GM23248 (cell line): ENCODE measurements at regions not wholly inside any gene's neighbourhood (a gene's known extent, or its start where the extent isn't known, plus 50 kb on each side); places are given as distances from the start of the nearest gene placed in this dataset.
"Not testable (repeated sequence)": the region's sequence is repeated elsewhere in the genome, so short reads cannot be mapped to it uniquely, and the experiment has no call there.

Source experiments
- DNase-seq: peaks from one replicate; pipeline ENCODE4 v3.0.0-alpha.2; 2015
- H2AFZ ChIP-seq: fragments of 200-600 bp; sonication (generic); 2 replicates; pipeline ENCODE4 v1.6.1; 2016; ENCODE audit warnings: antibody characterized with exemption
- H3F3A ChIP-seq: fragments of 200-600 bp; sonication (generic); 2 replicates; pipeline ENCODE4 v1.6.1; 2016; ENCODE audit warnings: mild to moderate bottlenecking, antibody characterized with exemption, mixed run types; ENCODE audit not compliant: insufficient read depth
- H3K27ac ChIP-seq: fragments of 200-600 bp; sonication (generic); 2 replicates; pipeline ENCODE4 v1.5.1; 2016; ENCODE audit warnings: mild to moderate bottlenecking
- H3K27me3 ChIP-seq: fragments of 200-600 bp; sonication (generic); replicated peaks from 2 replicates; pipeline ENCODE4 v1.6.1; 2016; ENCODE audit warnings: mild to moderate bottlenecking; ENCODE audit not compliant: insufficient read depth
- H3K36me3 ChIP-seq: fragments of 200-600 bp; sonication (generic); 2 replicates; pipeline ENCODE4 v1.6.1; 2016; ENCODE audit warnings: low read depth, mild to moderate bottlenecking
- H3K4me1 ChIP-seq: fragments of 200-600 bp; sonication (generic); 2 replicates; pipeline ENCODE4 v1.6.1; 2016; ENCODE audit warnings: mild to moderate bottlenecking; ENCODE audit not compliant: insufficient read depth
- H3K4me2 ChIP-seq: fragments of 200-600 bp; sonication (generic); one replicate; pipeline ENCODE4 v1.6.1; 2016; ENCODE audit warnings: mild to moderate bottlenecking; ENCODE audit not compliant: unreplicated experiment
- H3K4me3 ChIP-seq: fragments of 200-600 bp; sonication (generic); 2 replicates; pipeline ENCODE4 v1.5.1; 2016; ENCODE audit warnings: mild to moderate bottlenecking
- H3K79me2 ChIP-seq: fragments of 200-600 bp; sonication (generic); 2 replicates; pipeline ENCODE4 v1.6.1; 2016; ENCODE audit warnings: mild to moderate bottlenecking; ENCODE audit not compliant: insufficient read depth
- H3K9ac ChIP-seq: fragments of 200-600 bp; sonication (generic); 2 replicates; pipeline ENCODE4 v1.6.1; 2016; ENCODE audit warnings: mild to moderate bottlenecking
- H3K9me2 ChIP-seq: fragments of 200-600 bp; sonication (generic); 2 replicates; pipeline ENCODE4 v1.6.1; 2016; ENCODE audit warnings: mixed run types, mild to moderate bottlenecking, moderate library complexity; ENCODE audit not compliant: insufficient read depth
- H3K9me3 ChIP-seq: fragments of 200-600 bp; sonication (generic); one replicate; pipeline ENCODE4 v1.6.1; 2017; ENCODE audit warnings: low read depth
- H4K20me1 ChIP-seq: fragments of 200-600 bp; sonication (generic); 2 replicates; pipeline ENCODE4 v1.6.0; 2016; ENCODE audit not compliant: insufficient read depth
- EZH2 ChIP-seq: fragments of 200-600 bp; sonication (generic); IDR thresholded peaks from 2 replicates; pipeline ENCODE4 v1.6.1; 2018; ENCODE audit warnings: antibody characterized with exemption, mild to moderate bottlenecking; ENCODE audit not compliant: insufficient read depth, poor library complexity, severe bottlenecking
- EZH2phosphoT487 ChIP-seq: fragments of 200-600 bp; sonication (generic); IDR thresholded peaks from 2 replicates; pipeline ENCODE4 v1.6.1; 2018; ENCODE audit warnings: antibody characterized with exemption, moderate library complexity, mild to moderate bottlenecking, low read depth; ENCODE audit not compliant: insufficient read depth
- WGBS, 2 experiments: methylation state at CpG; one replicate each; pipeline ENCODE4 v1.1.6; 2015 to 2017; ENCODE audit warnings: low lambda C conversion rate in 2 of 2, low coverage in 1 of 2; ENCODE audit errors: missing lambda C conversion rate in 2 of 2; 5-methylcytosine and 5-hydroxymethylcytosine counted together
- in situ Hi-C: fragments of 300-500 bp; cut with MboI; formaldehyde crosslinking; loops from 2 replicates; pipeline ENCODE4 v1.15.0; 2020

DNA sequence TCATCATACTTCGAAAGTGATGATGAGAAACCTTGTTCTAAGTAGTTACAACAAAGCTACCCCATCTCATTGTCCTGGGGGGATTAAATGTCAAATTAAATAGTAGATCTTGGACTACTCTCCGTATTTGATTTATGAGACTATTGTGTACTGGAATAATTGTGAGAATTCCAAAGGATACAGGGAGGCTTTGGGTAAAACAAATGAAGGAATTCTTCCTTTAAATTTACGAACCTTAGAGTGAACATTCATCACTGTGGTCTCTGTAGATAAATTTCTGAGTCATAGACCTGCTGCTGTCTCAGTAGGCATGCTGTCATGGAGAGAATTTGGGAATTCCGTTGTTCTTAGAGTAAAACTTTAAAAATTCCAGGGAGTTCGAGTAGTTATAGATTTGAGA lies 836.2 kb downstream of the DNAH5 start:
- Histone ChIP-seq H3K27me3 (no peaks in the 10 kb centered on the region), H3K27ac (no peak overlapping the region), H3K9me2 (no peaks in the 10 kb centered on the region), H2AFZ (no peak overlapping the region), H3K4me2 (no peak overlapping the region), H3K4me3 (no peak overlapping the region), H3K79me2 (no peaks in the 10 kb centered on the region), H3F3A (no peaks in the 10 kb centered on the region), H4K20me1 (no peaks in the 10 kb centered on the region), H3K9me3 (no peaks in the 10 kb centered on the region), H3K9ac (no peak overlapping the region), H3K36me3 (no peaks in the 10 kb centered on the region), H3K4me1 (no peaks in the 10 kb centered on the region)
- DNase-seq = no peak
- in situ Hi-C loops = no loop called here
- WGBS, 2 experiments = 12 to 16% methylated on average over 5 of the region's 5 CpGs
- no peak for TF ChIP-seq EZH2phosphoT487
- TF ChIP-seq EZH2 = no peak

DNA sequence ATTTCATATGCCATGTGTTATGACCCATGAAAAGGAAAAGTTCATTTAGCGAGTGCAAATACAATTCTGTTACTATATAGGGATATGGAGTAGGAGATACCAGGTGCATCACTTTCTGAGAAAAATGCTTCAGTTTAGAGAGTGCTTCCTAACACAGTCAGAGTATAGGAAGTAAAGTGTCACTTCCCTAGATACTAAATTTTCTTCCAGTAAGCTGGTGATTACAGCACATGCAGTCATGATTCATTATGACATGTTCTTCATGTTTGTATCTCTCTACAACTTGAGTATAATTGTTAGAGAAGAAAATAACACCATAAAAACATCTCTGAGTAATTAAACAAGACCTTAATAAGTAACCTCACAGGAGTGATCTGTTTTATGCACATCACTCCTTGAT lies 837.0 kb downstream of the DNAH5 start:
- Histone ChIP-seq H3K27ac (no peak overlapping the region), H3K27me3 (no peaks in the 10 kb centered on the region), H4K20me1 (no peaks in the 10 kb centered on the region), H3K9me3 (no peaks in the 10 kb centered on the region), H3K79me2 (no peaks in the 10 kb centered on the region), H3K4me2 (no peak overlapping the region), H3K4me1 (no peaks in the 10 kb centered on the region), H3K4me3 (no peak overlapping the region), H3K9ac (no peak overlapping the region), H2AFZ (no peak overlapping the region), H3K36me3 (no peaks in the 10 kb centered on the region), H3K9me2 (no peaks in the 10 kb centered on the region), H3F3A (no peaks in the 10 kb centered on the region)
- TF ChIP-seq EZH2phosphoT487 = no peak
- TF ChIP-seq EZH2 = no peak
- in situ Hi-C loops = no loop called here
- no peak for DNase-seq
- WGBS, 2 experiments = 12 to 22% methylated on average over 1 of the region's 1 CpG

DNA sequence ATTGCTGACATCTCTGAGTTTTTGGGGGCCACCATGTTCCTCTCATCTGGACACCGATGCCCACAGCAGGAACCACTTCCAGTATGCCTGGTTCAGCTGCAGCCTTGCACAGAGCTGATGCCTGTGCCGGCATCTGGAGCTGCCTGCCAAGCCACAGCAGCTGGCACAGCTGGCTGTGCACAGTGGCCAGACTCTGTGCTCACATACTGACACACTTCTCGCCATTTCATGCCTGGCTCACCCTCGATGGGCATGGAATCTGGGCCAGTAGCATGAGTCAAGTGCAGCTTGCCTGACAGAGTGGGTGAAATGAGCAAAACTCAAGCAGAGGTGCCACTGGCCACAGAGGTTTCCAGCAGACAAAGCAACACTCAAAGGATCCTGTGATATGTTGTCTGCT lies 863.4 kb downstream of the DNAH5 start:
- Histone ChIP-seq H3K9me2 (no peaks in the 10 kb centered on the region; the same call in 1 of the 2 replicates), H3K36me3 (no peaks in the 10 kb centered on the region), H3K9me3 (peaks cover 3% of the 10 kb centered on the region), H4K20me1 (no peaks in the 10 kb centered on the region), H3K79me2 (no peaks in the 10 kb centered on the region), H3K4me1 (no peaks in the 10 kb centered on the region), H2AFZ (no peak overlapping the region), H3K27ac (no peak overlapping the region), H3K4me3 (no peak overlapping the region), H3K9ac (no peak overlapping the region), H3K4me2 (no peak overlapping the region), H3K27me3 (no peaks in the 10 kb centered on the region), H3F3A (no peaks in the 10 kb centered on the region)
- 6 to 10% methylated on average over 4 of the region's 4 CpGs for WGBS, 2 experiments
- in situ Hi-C loops = no loop called here
- TF ChIP-seq EZH2 (no peak), EZH2phosphoT487 (no peak)
- no peak for DNase-seq

DNA sequence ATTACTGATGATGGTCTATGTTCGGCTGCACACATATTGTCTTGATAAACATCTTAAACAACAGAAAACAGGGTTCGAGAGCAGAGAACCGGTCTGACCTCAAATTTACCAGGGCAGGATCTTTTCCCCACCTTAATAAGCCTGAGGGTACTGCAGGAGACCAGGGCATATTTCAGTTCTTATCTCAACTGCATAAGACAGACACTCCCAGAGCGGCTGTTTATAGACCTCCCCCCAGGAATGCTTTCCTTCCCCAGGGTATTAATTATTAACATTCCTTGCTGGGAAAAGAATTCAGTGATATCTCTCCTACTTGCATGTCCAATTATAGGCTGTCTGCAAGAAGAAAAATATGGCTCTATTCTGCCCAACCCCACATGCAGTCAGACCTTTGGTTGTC lies 871.6 kb downstream of the DNAH5 start:
- H3K79me2 ChIP-seq, H3K9ac ChIP-seq, H3K4me2 ChIP-seq, H3K4me3 ChIP-seq, H3K9me3 ChIP-seq, H3K27ac ChIP-seq, in situ Hi-C loops, H4K20me1 ChIP-seq, H3K36me3 ChIP-seq, DNase-seq, H3K4me1 ChIP-seq, H2AFZ ChIP-seq, H3F3A ChIP-seq, H3K27me3 ChIP-seq, H3K9me2 ChIP-seq: not testable (repeated sequence)
- WGBS, 2 experiments = 27 to 32% methylated on average over 4 of the region's 4 CpGs

DNA sequence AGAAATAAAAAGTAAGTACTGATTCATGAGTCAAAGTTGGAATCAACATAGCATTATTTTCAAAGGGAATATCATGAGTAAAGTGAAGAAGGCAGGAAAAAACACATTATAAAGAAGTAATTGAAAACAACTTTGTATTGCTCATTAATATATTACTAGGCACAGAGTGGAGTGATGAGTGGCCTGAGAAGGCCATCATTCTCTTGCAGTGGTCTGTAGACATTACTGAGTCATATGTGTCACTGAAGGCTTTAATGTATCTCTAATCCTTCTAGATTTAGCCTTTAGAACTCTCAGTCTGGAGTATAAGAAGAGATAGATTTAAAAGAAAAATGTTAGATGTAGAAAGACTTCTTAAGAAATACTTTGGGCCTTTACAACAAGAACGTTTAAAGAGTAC lies 881.4 kb downstream of the DNAH5 start:
- no peak overlapping the region for H3K9ac ChIP-seq
- no peaks in the 10 kb centered on the region for H3K4me1 ChIP-seq
- no peaks in the 10 kb centered on the region for H3F3A ChIP-seq
- no peaks in the 10 kb centered on the region for H3K9me3 ChIP-seq
- TF ChIP-seq EZH2phosphoT487 (no peak), EZH2 (no peak)
- no peak for DNase-seq
- no peaks in the 10 kb centered on the region for H3K9me2 ChIP-seq
- H3K36me3 ChIP-seq = no peaks in the 10 kb centered on the region
- H3K4me3 ChIP-seq = no peak overlapping the region
- H3K27ac ChIP-seq = no peak overlapping the region
- whole genome bisulfite sequencing, 2 experiments = 10 to 26% methylated on average over 1 of the region's 1 CpG
- no peaks in the 10 kb centered on the region for H3K27me3 ChIP-seq
- no peak overlapping the region for H2AFZ ChIP-seq
- H3K4me2 ChIP-seq = no peak overlapping the region
- no peaks in the 10 kb centered on the region for H3K79me2 ChIP-seq
- in situ Hi-C loops = no loop called here
- H4K20me1 ChIP-seq = no peaks in the 10 kb centered on the region
